HG03442 (cell line): ENCODE measurements at regions not wholly inside any gene's neighbourhood (a gene's known extent, or its start where the extent isn't known, plus 50 kb on each side); places are given as distances from the start of the nearest gene placed in this dataset.
A peak's percentile ranks its signal among the peaks of the same experiment; 100 is the strongest.

Source experiments
- ATAC-seq: cut with Tn5 transposase; IDR thresholded peaks from one replicate; pipeline ENCODE4 v1.9.1; 2021; ENCODE audit warnings: mild to moderate bottlenecking, moderate library complexity; ENCODE audit not compliant: unreplicated experiment

- no peak for ATAC-seq
Observed at GRCh38 chr16:77551357-77551756, 116.5 kb upstream of the ADAMTS18 start.

- ATAC-seq: no peak
Observed at GRCh38 chr16:77553130-77553529, 118.3 kb upstream of the ADAMTS18 start.

- ATAC-seq: no peak
Observed at GRCh38 chr16:77555126-77555525, 120.3 kb upstream of the ADAMTS18 start.

DNA sequence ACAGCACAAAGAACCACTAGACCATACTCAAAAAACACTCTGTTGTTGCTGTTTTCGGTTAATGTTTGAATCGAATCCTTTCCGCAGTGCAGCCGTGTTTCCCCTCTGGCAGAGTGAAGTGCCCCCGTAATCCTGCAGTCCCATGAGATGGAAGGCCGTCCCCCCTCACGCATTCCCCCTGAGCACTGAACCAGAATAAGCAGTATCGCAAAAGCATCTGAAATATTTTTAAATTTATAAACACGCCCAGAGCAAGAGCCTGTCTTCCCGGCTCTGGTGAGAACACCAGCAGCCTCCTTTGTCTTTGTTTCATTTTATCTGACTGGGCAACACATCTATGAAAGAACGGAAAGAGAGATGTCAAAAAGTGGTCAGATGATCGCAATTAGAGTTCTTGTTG, 121.0 kb upstream of the ADAMTS18 start:
- ATAC-seq: no peak

DNA sequence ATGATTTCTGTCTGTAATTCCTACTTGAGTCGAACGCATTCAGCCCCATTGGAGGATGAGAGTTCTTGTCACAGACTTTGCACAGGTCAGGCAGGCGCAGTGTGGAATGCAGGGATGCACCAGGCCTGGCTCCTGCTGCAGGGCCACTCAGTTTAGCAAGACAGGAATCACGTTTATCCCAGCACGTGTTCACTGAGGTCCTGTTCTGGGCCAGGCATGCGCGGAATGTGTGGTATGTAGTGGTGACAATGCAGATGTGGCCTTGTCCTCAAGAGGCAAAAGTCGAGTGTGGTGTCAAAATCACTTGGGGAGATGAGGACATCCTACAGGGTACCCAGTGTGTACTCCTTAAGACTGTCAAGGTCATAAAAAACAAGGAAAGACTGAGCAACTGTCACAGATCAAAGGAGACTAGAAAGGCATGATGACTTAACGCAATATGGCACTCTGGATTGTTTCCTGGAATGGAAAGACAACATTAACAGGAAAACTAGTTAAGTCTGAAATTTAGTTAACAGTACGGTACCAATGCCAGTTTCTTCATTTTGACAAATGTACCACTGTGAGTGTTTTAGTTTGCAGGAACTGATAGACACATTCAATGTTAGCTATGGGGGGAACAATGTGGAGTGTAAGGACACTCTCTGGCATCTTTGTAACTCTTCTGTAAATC, 121.5 kb upstream of the ADAMTS18 start:
- no peak for ATAC-seq

- no peak for ATAC-seq
Observed at GRCh38 chr16:77557385-77557784, 122.6 kb upstream of the ADAMTS18 start.

GRCh38 chr16:77558786-77559185, 124.0 kb upstream of the ADAMTS18 start:
- ATAC-seq: no peak

- ATAC-seq: no peak
Observed at GRCh38 chr16:77562497-77562896, 127.7 kb upstream of the ADAMTS18 start.

GRCh38 chr16:77564791-77565390, 130.1 kb upstream of the ADAMTS18 start:
- no peak for ATAC-seq

DNA sequence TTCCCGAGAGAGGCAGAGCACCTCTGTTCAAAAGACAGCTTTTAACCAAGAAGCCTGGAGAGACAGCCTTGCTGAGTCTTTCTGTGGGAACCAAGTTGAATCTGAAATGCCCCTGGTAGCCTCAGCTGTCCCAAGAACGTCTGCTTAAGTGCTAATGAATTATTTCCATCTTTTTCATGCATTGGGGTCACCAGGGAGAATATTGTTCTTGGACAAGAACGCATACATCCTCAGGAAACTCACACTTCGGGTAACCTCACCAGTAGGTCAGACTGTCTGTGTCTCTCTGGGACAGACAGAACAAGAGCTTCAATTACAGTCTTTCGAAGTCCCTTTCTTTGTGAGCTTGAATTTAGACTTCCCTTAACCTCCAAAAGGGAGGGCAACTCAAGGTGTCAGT, 134.6 kb upstream of the ADAMTS18 start:
- no peak for ATAC-seq

DNA sequence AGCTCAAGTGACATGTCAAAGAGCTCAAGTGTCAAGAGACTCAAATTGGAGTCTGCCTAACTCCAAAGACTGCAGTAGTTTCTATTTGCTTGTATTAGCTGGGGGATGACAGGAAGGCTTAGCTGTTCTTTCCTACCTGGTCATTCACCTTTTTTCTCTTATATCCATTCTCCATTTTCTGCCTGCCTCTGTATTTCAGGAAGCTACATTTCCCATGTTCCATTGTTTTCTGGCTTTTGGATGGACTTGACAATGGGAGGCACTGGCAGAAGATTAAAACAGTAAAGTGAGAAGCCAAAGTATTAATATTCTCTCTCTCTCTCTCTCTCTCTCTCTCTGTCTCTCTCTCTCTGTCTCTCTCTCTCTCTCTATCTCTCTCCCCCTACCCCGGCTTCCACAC, 135.7 kb upstream of the ADAMTS18 start:
- no peak for ATAC-seq

DNA sequence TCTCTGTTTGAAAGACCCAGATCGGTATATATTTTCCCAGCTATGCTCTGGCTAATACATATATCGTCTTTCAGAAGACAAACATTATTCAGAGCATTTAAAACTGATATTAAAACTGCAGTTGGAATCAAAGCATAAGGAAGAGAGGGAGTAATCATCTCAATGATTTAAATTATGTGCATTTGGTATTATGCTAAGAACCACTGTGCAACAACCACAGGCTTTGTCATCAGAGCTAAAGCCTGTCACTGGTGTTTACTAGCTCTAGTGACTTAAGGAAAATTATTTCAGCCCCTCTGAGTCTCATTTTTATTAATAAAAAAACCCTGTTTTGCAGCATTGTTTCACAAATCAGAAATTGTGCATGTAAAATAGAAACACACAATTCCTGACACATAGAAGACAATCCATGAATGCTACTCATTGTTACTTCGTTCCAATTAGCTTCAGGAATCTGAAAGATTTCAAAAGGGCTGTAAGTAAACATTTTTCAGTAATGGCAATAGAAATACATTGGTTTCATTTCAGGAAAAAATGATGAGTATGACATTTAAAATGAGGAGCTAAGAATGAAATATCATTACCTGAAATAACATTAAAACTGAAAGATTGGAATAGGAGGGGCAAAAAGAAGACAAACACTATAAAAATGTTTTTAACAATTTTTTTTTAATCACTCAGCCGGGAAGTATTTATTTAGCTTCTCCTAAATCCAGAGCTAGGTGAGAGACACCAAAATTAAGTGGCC, 136.5 kb upstream of the ADAMTS18 start:
- no peak for ATAC-seq

- ATAC-seq: no peak
Observed at GRCh38 chr16:77574867-77575624, 140.2 kb upstream of the ADAMTS18 start.

- no peak for ATAC-seq
Observed at GRCh38 chr16:77579351-77579891, 142.9 kb upstream of the NUDT7 start.

DNA sequence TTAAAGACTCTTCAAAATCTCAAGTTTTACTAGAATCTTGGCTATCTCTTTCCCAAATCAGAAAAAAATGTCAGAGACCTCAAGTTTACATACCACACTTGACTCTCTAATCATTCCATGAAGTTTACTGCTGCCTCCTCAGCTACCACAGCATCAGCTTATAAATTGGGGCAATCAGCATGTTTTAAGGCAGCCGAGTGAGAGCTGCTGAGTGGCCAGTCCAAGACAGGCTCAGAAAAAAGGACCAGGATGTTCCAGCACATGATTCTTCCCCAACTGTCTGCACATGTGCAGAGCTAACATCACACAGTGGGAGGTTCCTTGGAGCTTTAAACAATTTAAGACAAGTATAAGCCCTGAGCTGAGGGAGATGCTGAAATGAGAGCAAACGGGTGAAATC, 140.6 kb upstream of the NUDT7 start:
- ATAC-seq: no peak

- ATAC-seq: peak; percentile 53
Observed at GRCh38 chr16:77584205-77584859, 138.0 kb upstream of the NUDT7 start.

DNA sequence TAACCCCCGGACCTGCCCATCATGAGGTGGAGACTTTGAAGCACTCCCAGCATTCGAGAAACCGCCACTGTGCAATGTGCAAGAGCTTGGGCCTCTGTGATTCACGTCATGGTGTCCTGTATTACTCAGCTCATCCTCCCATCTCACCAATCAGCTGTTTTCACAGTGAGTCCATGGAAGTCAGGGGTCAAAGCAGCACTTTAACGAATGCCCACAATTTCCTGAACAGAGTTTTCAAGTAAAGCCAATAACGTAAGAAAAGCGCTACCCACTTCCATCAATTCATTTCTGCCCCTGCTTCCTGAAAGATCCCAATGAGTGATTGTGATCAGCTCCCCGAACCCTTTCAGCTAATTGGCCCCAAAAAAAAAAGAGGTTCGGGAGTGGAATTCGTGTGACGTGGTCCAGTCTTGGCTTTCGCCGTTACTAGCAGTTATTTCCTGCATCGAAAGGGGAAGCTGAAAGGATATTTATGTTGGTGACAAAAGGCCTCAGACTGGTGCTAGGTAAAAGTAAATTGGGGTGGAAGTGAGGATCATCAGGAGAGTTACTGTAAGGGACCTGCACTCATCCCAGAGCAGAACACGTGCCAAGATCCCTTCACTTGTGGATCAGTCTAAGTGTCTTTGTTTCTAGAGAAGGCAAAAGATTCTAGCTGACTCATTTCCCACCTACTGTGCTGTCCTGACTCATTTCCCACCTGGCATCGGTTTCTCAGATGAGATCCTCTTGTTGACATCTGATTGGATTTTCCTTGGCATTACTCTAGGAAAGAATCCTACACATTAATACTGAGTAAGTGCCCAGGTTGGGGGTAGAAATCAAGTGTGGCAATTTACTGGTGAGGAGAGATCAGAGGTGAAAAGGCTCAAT, 136.7 kb upstream of the NUDT7 start:
- no peak for ATAC-seq

- no peak for ATAC-seq
Observed at GRCh38 chr16:77588389-77588788, 133.9 kb upstream of the NUDT7 start.

DNA sequence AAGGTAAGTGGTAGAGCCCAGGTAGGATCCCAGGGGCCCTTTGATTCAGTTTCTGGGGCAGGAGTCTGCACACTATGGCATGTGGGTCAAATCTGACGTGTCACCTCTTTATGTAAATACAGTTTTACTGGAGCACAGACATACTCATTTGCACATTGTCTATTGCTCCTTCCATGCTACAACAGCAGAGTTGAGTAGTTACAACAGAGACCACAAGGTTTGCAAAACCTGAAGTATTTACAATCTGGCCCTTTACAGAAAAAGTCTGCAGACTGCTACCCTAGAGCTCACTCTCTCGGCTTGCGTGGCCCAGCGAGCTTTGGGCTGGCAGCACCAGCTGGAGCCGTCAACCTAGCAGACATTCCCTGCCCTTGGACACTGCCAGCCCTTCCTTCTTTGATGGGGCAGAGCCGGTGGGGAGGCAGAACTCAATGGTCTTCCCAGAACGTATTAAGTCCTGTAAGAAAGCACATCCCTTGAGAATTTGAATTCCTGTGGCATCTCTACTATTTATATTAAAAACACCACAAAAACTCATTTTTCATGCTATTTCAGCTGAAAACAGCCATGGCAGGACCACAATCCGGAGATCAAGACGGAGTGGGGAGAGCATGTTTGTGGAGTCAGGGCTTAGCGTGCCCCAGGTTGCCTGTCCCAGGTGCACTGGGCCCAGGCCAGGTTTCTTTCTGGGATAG, 133.1 kb upstream of the NUDT7 start:
- ATAC-seq: no peak
